GM19463 (cell line): ENCODE measurements at regions not wholly inside any gene's neighbourhood (a gene's known extent, or its start where the extent isn't known, plus 50 kb on each side); places are given as distances from the start of the nearest gene placed in this dataset.
"Not testable (repeated sequence)": the region's sequence is repeated elsewhere in the genome, so short reads cannot be mapped to it uniquely, and the experiment has no call there.

Experiments
- ATAC-seq: cut with Tn5 transposase; IDR thresholded peaks from one replicate; pipeline ENCODE4 v1.9.1; 2021; ENCODE audit warnings: mild to moderate bottlenecking, moderate library complexity; ENCODE audit not compliant: unreplicated experiment

DNA sequence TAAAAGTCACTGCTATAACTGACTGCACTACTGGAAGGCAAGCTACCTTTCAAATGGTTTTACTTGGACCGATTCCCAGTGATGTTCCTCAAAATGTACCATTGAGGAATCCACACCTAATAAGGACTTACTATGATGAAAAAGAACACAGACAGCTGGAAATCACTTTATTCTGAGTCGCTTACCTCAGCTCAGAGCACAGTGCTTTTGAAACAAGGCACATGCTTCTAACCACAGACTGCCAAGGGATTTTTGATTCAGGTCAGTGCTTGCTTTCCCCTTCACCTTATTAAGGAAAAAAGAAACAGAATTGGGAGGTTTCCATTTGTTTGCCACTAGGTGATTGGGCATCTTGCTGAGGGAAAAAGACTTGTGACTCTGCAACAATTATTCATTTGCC, 707.5 kb upstream of the FSHR start:
- ATAC-seq = no peak

DNA sequence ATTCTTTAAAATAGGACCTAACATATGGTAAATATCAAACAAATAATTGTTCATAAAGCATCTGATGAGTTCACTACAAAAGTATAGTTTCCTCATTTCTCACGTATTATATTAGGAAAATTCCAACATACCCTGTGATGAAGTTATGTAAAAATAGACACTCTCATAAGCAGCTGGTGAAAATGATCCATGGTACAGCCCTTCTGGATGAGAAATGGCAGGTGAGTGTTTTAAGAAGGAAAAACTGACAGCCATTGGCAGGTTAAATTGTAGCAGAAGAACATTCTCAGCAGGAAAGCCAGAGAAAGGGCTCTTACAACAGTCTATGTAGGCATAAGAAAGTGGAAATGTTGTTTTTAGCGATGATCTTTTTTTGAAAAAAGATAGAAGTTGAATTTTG, 706.5 kb upstream of the FSHR start:
- ATAC-seq = no peak

DNA sequence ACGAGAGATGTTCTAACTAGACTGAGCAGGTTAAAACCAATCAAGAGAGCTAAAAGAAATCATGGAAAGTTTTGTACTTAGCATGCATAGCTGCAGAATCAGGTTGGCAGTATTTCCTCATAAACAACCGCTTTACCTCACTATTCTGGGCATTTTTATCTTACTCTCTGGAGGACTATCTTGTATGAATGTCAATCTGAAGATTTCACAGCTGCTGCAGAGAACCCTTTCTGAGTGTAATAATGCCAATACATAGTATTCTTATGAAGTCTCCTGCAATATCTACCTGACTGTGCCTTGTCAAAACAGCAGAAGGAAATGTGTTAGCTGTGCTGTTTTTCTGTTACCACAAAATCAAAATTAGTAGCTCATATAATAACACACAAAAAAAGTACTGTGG, 705.9 kb upstream of the FSHR start:
- ATAC-seq = no peak

DNA sequence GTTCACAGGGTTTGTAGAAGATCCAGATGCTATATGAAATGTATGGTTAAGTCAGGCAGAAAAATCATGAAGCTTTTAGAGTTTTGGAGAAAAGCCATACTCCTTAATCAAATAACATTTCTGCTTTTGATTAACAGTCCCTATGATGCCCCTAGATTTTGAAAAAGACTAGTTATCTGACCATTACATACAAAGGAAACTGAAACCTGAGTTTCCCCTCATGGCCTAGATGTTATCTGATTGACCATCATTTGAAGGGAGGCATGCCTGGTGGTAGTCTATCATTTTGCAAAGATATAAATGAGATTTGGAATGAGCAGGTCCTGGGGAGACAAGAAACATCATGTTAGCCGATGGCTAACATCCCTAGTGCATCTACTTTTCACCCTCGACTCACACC, 704.3 kb upstream of the FSHR start:
- no peak for ATAC-seq

GRCh38 chr2:49858113-49858490, 703.8 kb upstream of the FSHR start:
- no peak for ATAC-seq

- ATAC-seq = no peak
These were observed 703.2 kb upstream of the FSHR start for GRCh38 chr2:49857371-49858112.

DNA sequence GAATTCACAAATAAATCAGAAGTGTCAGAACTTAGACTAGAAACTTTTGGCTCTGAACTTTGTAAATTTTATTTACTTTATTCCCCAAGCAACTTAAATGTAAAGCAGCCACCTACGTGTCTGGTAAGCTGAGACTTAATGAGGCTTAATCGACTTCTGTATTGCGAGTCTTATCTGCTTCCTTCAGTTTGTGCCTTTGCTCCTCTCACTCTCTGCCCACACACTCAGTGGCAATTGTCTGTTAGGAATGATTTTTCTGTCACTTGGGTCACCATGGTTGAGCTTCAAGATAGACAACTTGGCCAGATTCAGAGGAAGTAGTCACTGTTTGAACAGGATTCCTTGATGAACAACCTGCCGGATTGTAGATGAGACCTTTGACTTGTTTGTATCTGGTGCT, 691.4 kb upstream of the FSHR start:
- no peak for ATAC-seq

DNA sequence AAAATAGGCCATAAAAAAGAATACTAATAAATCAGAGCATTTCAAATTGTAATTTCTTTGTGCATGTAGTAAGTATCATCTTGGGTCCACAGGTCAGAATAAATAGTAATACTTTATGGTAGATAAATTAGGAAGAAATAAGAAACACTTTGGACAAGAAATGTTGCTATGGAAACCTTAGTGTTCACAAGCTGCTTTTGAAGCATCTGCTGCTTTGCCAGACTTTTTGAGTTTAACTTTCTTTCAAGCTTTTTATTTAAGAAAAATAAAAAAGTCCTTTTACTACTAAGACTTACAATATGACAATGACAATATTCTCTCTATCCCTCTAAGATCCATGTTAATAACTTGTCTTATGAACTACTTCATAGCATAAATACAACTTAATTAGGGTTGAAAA, 690.7 kb upstream of the FSHR start:
- no peak for ATAC-seq

DNA sequence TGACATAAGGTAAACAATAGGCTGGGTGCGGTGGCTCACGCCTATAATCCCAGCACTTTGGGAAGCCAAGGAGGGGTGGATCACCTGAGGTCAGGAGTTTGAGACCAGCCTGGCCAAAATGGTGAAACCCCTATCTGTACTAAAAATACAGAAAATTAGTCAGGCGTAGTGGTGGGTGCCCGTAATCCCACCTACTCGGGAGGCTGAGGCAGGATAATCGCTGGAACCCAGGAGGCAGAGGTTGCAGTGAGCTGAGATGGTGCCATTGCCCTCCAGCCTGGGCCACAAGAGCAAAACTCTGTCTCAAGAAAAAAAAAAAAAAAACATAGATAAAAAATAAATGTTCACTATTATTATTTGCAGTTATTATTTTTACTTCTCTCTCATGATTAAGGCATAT, 689.8 kb upstream of the FSHR start:
- not testable (repeated sequence) for ATAC-seq

DNA sequence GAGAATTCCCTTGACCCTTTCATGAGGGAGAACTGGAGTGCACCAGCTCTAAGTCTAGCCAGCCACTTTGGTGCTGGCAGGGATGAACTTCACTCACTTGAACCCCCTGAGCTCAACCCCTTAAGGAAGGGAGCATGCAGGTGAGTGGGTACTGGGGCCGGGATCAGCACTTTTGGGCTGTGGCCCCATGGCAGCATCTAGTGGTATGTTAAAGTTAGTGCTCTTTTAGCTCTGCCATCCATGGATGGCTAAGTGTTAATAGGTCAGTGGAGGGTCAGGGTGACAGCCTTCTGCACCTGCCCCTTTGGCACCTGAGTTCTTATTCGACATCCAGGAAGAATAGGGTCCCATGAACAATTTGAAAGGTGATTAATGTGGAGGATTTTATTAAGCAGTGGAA, 689.0 kb upstream of the FSHR start:
- ATAC-seq = no peak

DNA sequence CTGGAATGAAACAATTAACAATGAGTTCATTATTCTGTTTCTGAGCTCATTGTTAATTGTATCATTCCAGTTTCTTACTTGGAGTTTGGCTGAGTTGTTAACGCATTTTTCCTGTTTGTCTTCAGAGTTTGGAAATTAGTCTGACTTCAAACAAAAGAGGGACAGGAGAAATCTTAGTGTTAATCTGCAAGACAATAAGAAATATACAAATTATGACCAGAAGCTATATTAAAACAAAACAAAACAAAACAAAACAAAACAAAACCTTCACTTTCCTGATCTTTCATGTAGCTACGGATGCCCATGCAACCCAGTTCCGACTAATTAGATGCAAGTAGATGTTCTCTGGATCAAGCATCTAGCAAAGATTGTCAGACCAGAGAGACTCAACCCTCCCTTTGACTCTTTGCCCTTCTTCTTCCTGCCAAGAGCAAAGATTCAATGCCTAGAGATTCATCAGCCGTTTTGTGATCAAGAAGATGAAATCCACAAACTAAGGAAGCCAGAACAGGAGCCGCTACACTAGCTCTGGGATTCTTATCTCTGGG, 686.2 kb upstream of the FSHR start:
- no peak for ATAC-seq

- no peak for ATAC-seq
These were observed 685.5 kb upstream of the FSHR start for GRCh38 chr2:49839818-49840217.

- ATAC-seq = no peak
These were observed 683.4 kb upstream of the FSHR start for GRCh38 chr2:49837561-49838293.

GRCh38 chr2:49836017-49836416, 681.7 kb upstream of the FSHR start:
- no peak for ATAC-seq

- ATAC-seq = no peak
These were observed 680.1 kb upstream of the FSHR start for GRCh38 chr2:49834433-49834832.

- no peak for ATAC-seq
These were observed 678.2 kb upstream of the FSHR start for GRCh38 chr2:49832555-49832954.

DNA sequence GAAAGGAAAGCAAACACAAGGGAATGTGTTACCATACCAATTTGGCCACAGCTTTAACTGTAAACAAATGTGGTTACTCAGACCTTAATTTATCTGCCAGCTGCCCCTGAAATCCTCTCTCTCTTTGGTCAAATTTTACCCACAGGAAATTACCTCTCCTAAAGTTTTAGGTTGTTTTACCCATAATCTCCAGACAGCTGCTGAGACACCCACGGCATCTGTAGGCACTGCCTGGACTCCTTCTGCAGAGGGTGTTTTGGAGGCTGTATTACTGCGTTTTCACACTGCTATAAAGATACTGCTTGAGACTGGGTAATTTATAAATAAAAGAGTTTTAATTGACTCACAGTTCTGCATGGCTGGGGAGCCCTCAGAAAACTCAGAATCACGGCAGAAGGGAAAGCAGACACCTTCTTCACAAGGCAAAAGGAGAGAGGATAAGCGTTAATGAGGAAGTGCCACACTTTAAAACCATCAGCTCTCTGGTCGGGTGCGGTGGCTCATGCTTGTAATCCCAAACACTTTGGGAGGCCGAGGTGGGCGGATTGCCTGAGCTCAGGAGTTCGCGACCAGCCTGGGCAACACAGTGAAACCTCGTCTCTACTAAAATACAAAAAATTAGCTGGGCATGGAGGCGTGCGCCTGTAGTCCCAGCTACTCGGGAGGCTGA, 677.5 kb upstream of the FSHR start:
- no peak for ATAC-seq

- ATAC-seq = no peak
These were observed 676.5 kb upstream of the FSHR start for GRCh38 chr2:49830846-49831245.

- ATAC-seq = no peak
These were observed 673.1 kb upstream of the FSHR start for GRCh38 chr2:49827366-49827765.

- ATAC-seq = no peak
These were observed 658.9 kb upstream of the FSHR start for GRCh38 chr2:49813208-49813607.

DNA sequence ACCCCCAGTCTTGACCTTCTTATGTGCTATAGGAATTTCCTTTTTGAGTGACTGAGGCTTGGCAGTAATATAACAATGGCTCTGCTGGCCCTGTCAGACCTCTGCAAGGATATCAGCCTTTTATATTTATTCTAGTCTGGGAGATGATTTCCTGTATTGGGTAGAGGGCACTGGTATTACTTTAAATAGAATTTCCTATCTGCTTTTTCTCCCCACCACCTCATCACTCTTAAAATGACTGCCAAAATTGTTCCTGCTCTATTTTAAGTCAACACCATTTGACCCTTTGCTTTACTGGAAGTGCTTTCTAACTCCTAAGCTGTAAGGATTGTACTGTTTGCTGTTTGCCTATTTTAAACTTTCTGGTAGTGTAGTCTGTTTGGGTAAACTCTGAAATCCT, 658.4 kb upstream of the FSHR start:
- ATAC-seq = no peak

DNA sequence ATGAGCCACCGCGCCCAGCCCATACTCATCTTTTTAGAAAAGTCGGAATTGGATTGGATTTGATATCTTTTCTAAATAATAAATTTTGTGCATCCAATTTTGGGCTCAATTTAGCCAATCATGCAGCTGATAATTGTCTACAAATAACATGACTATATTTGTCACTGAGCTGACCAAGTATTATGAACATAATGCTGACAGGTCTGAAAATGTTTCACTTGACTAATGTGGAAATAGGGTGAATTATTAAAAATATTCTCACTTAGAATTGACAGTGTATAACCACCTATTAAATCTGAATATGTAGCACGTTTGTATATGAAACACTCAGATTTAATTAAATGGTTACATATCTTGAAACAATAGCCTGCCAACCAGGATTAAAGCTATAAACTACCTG, 657.2 kb upstream of the FSHR start:
- ATAC-seq = no peak
